Activated naive CD4-positive, alpha-beta T cell treated with Interleukin-2 at 50 U/mL for 16 hours (primary cell): ENCODE measurements at regions not wholly inside any gene's neighbourhood (a gene's known extent, or its start where the extent isn't known, plus 50 kb on each side); places are given as distances from the start of the nearest gene placed in this dataset.

ENCODE experiments used
- DNase-seq: peaks from one replicate; pipeline ENCODE4 v3.0.0-alpha.2; 2020

GRCh38 chr18:42271647-42272414 is 316.8 kb downstream of the PIK3C3 start:
- DNase-seq = no peak

GRCh38 chr18:42274488-42275137 is 319.6 kb downstream of the PIK3C3 start:
- no peak for DNase-seq

GRCh38 chr18:42275138-42275535 is 320.1 kb downstream of the PIK3C3 start:
- no peak for DNase-seq

GRCh38 chr18:42275949-42276730 is 321.1 kb downstream of the PIK3C3 start:
- no peak for DNase-seq

- DNase-seq = no peak
These were observed 326.1 kb downstream of the PIK3C3 start for GRCh38 chr18:42281124-42281523.

GRCh38 chr18:42281851-42282250 is 326.8 kb downstream of the PIK3C3 start:
- no peak for DNase-seq

GRCh38 chr18:42287047-42287446 is 332.0 kb downstream of the PIK3C3 start:
- no peak for DNase-seq

- DNase-seq = no peak
These were observed 333.1 kb downstream of the PIK3C3 start for GRCh38 chr18:42288129-42288528.

GRCh38 chr18:42289526-42289925 is 334.5 kb downstream of the PIK3C3 start:
- no peak for DNase-seq

- DNase-seq = no peak
These were observed 335.6 kb downstream of the PIK3C3 start for GRCh38 chr18:42290318-42291307.

GRCh38 chr18:42292654-42293053 is 337.6 kb downstream of the PIK3C3 start:
- no peak for DNase-seq

- DNase-seq = no peak
These were observed 341.2 kb downstream of the PIK3C3 start for GRCh38 chr18:42296192-42296591.

GRCh38 chr18:42296723-42297122 is 341.7 kb downstream of the PIK3C3 start:
- no peak for DNase-seq

GRCh38 chr18:42298759-42299675 is 344.0 kb downstream of the PIK3C3 start:
- DNase-seq = peak; percentile 52

GRCh38 chr18:42305869-42306593 is 351.0 kb downstream of the PIK3C3 start:
- DNase-seq = no peak

- DNase-seq = no peak
These were observed 351.6 kb downstream of the PIK3C3 start for GRCh38 chr18:42306594-42306980.

GRCh38 chr18:42310956-42311355 is 355.9 kb downstream of the PIK3C3 start:
- DNase-seq = no peak

- DNase-seq = no peak
These were observed 371.7 kb downstream of the PIK3C3 start for GRCh38 chr18:42326752-42327151.

GRCh38 chr18:42328931-42329330 is 373.9 kb downstream of the PIK3C3 start:
- no peak for DNase-seq

- DNase-seq = no peak
These were observed 375.3 kb downstream of the PIK3C3 start for GRCh38 chr18:42330296-42330695.

- no peak for DNase-seq
These were observed 378.5 kb downstream of the PIK3C3 start for GRCh38 chr18:42333558-42333957.
